ENCODE measurements at regions not wholly inside any gene's neighbourhood (a gene's known extent, or its start where the extent isn't known, plus 50 kb on each side); places are given as distances from the start of the nearest gene placed in this dataset.
"Not testable (repeated sequence)": the region's sequence is repeated elsewhere in the genome, so short reads cannot be mapped to it uniquely, and the experiment has no call there.

GRCh38 chr6:2361195-2361594 is 115.8 kb upstream of the GMDS start:
- no peak for DNase-seq

- DNase-seq = no peak
Measured at GRCh38 chr6:2360716-2361115, 115.3 kb upstream of the GMDS start.

- no peak for DNase-seq
Measured at GRCh38 chr6:2360126-2360525, 114.7 kb upstream of the GMDS start.

- no peak for DNase-seq
Measured at GRCh38 chr6:2355150-2355549, 109.7 kb upstream of the GMDS start.

- no peak for DNase-seq
Measured at GRCh38 chr6:2354138-2354491, 108.7 kb upstream of the GMDS start.

GRCh38 chr6:2353412-2354137 is 108.2 kb upstream of the GMDS start:
- DNase-seq = peak; percentile 41

GRCh38 chr6:2351807-2352431 is 106.5 kb upstream of the GMDS start:
- DNase-seq = no peak

GRCh38 chr6:2351090-2351489 is 105.7 kb upstream of the GMDS start:
- DNase-seq = no peak

- DNase-seq = no peak
Measured at GRCh38 chr6:2346078-2346477, 100.7 kb upstream of the GMDS start.

GRCh38 chr6:2344319-2344905 is 99.0 kb upstream of the GMDS start:
- DNase-seq = no peak

GRCh38 chr6:2327591-2327990 is 82.2 kb upstream of the GMDS start:
- no peak for DNase-seq

GRCh38 chr6:2324166-2324953 is 79.0 kb upstream of the GMDS start:
- DNase-seq = no peak

GRCh38 chr6:2317498-2317897 is 72.1 kb upstream of the GMDS start:
- DNase-seq = not testable (repeated sequence)

- no peak for DNase-seq
Measured at GRCh38 chr6:2314641-2315040, 69.2 kb upstream of the GMDS start.

- DNase-seq = no peak
Measured at GRCh38 chr6:2310042-2310441, 64.6 kb upstream of the GMDS start.

GRCh38 chr6:2309122-2309521 is 63.7 kb upstream of the GMDS start:
- DNase-seq = no peak

- no peak for DNase-seq
Measured at GRCh38 chr6:2307799-2308198, 62.4 kb upstream of the GMDS start.

GRCh38 chr6:2305951-2306350 is 60.5 kb upstream of the GMDS start:
- DNase-seq = no peak

GRCh38 chr6:2302482-2302881 is 57.1 kb upstream of the GMDS start:
- DNase-seq = not testable (repeated sequence)

- DNase-seq = no peak
Measured at GRCh38 chr6:2296781-2297180, 51.4 kb upstream of the GMDS start.

All from activated CD4-positive, alpha-beta T cell treated with anti-CD3 and anti-CD28 coated beads, Interleukin-2, amount 50 U/mL, for 1 hour (primary cell).